Neural cell (in vitro differentiated cells): ENCODE measurements at regions not wholly inside any gene's neighbourhood (a gene's known extent, or its start where the extent isn't known, plus 50 kb on each side); places are given as distances from the start of the nearest gene placed in this dataset.

Experiments used
- H2AFZ ChIP-seq: fragments of 200-600, 300-800 bp; sonication (generic), shearing (Covaris generic); 2 replicates; pipeline ENCODE4 v1.6.0; 2014; ENCODE audit warnings: low read depth, mild to moderate bottlenecking, antibody characterized with exemption, low read length, moderate library complexity
- H3F3A ChIP-seq: fragments of 200-600 bp; shearing (Covaris generic); 2 replicates; pipeline ENCODE4 v1.6.1; 2016; ENCODE audit warnings: mild to moderate bottlenecking, moderate library complexity, mixed read lengths, antibody characterized with exemption, low read length; ENCODE audit not compliant: insufficient read depth, poor library complexity, severe bottlenecking
- H3K27ac ChIP-seq: fragments of 200-600, 300-800 bp; sonication (generic), shearing (Covaris generic); 2 replicates; pipeline ENCODE4 v1.5.1; 2014; ENCODE audit warnings: mild to moderate bottlenecking, low read length, moderate library complexity
- H3K27me3 ChIP-seq: fragments of 300-800, 200-600 bp; sonication (generic), shearing (Covaris generic); 2 replicates; pipeline ENCODE4 v1.6.0; 2014; ENCODE audit warnings: mild to moderate bottlenecking, low read depth, low read length, moderate library complexity; ENCODE audit not compliant: insufficient read depth
- H3K36me3 ChIP-seq: fragments of 300-800, 200-600 bp; sonication (generic), shearing (Covaris generic); 2 replicates; pipeline ENCODE4 v1.5.1; 2014; ENCODE audit warnings: mild to moderate bottlenecking, antibody characterized with exemption, low read length, moderate library complexity; ENCODE audit not compliant: insufficient read depth
- H3K4me2 ChIP-seq: fragments of 300-800, 200-600 bp; sonication (generic), shearing (Covaris generic); 2 replicates; pipeline ENCODE4 v1.6.0; 2014; ENCODE audit warnings: mild to moderate bottlenecking, low read length
- H3K4me3 ChIP-seq: fragments of 300-800, 200-600 bp; sonication (generic), shearing (Covaris generic); 2 replicates; pipeline ENCODE4 v1.5.1; 2014; ENCODE audit warnings: mild to moderate bottlenecking, low read length, moderate library complexity
- H3K79me2 ChIP-seq: fragments of 200-600 bp; shearing (Covaris generic); replicated peaks from 2 replicates; pipeline ENCODE4 v1.6.0; 2014; ENCODE audit warnings: mild to moderate bottlenecking, low read length, moderate library complexity; ENCODE audit not compliant: insufficient read depth
- H3K9ac ChIP-seq: fragments of 300-800, 200-600 bp; sonication (generic), shearing (Covaris generic); 2 replicates; pipeline ENCODE4 v1.6.1; 2016; ENCODE audit warnings: mild to moderate bottlenecking, low read length, mixed read lengths
- H3K9me2 ChIP-seq: fragments of 200-600 bp; shearing (Covaris generic); 2 replicates; pipeline ENCODE4 v1.6.1; 2016; ENCODE audit warnings: mild to moderate bottlenecking, low read length, mixed read lengths; ENCODE audit not compliant: insufficient read depth
- H3K9me3 ChIP-seq: fragments of 200-600, 300-800 bp; sonication (generic), shearing (Covaris generic); 2 replicates; pipeline ENCODE4 v1.6.1; 2016; ENCODE audit warnings: mild to moderate bottlenecking, mixed run types, low read length, moderate library complexity, mixed read lengths
- H4K20me1 ChIP-seq: fragments of 200-600 bp; shearing (Covaris generic); 2 replicates; pipeline ENCODE4 v1.6.1; 2016; ENCODE audit warnings: mild to moderate bottlenecking, mixed run types; ENCODE audit not compliant: insufficient read depth
- EP300 ChIP-seq: fragments of 450-650 bp; conservative IDR thresholded peaks from 2 replicates; pipeline ENCODE4 v1.6.1; 2014; ENCODE audit warnings: antibody characterized with exemption, mild to moderate bottlenecking, moderate library complexity; ENCODE audit not compliant: poor library complexity, severe bottlenecking
- EZH2 ChIP-seq: fragments of 200-600, 300-800 bp; shearing (Covaris generic), sonication (generic); IDR thresholded peaks from 2 replicates; pipeline ENCODE4 v1.6.1; 2014; ENCODE audit warnings: antibody characterized with exemption, low read length, borderline replicate concordance, mild to moderate bottlenecking; ENCODE audit not compliant: insufficient read depth, poor library complexity, severe bottlenecking
- MXI1 ChIP-seq: fragments of 450-650 bp; conservative IDR thresholded peaks from 2 replicates; pipeline ENCODE4 v1.6.1; 2014; ENCODE audit warnings: antibody characterized with exemption, mild to moderate bottlenecking; ENCODE audit not compliant: poor library complexity, severe bottlenecking
- RAD21 ChIP-seq: fragments of 450-650 bp; conservative IDR thresholded peaks from 2 replicates; pipeline ENCODE4 v1.6.1; 2014; ENCODE audit warnings: antibody characterized with exemption, mild to moderate bottlenecking, moderate library complexity
- SMC3 ChIP-seq: fragments of 450-650 bp; conservative IDR thresholded peaks from 2 replicates; pipeline ENCODE4 v1.6.1; 2014; ENCODE audit warnings: antibody characterized with exemption, mild to moderate bottlenecking, moderate library complexity; ENCODE audit not compliant: poor library complexity
- TAF1 ChIP-seq: IDR thresholded peaks from 2 replicates; pipeline ENCODE4 v1.6.1; 2012; ENCODE audit warnings: low read depth
- TF ChIP-seq, protein P1 (sequence below): fragments of 450-650 bp; IDR thresholded peaks from 2 replicates; pipeline ENCODE4 v1.5.1; 2014; ENCODE audit warnings: antibody characterized with exemption, mild to moderate bottlenecking, moderate library complexity; ENCODE audit not compliant: poor library complexity, severe bottlenecking

DNA sequence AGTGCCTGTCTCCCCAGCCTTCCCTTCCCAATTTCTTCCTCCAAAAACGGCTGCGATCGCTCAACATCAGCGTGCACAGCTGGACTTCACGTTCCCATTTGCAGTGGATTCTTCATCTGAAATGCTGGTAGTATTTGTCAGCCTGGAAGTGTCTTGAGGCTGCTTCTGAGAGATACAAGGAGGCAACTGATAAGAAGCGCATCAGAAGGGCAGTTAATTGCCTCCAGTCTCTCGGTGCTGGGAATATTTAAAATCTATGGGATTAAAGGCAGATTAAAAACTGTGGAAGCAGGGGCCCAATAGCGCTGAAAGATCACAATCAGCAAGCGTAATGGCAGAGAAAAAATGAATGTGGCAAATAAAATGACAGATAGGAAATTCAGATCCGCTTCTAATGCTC lies 450.0 kb downstream of the GATA3 start:
- Histone ChIP-seq H3K4me3 (no peak overlapping the region), H3K4me2 (no peak overlapping the region), H3F3A (no peaks in the 10 kb centered on the region), H3K36me3 (no peaks in the 10 kb centered on the region), H3K27me3 (no peaks in the 10 kb centered on the region), H3K79me2 (no peaks in the 10 kb centered on the region), H2AFZ (no peak overlapping the region), H3K9ac (no peak overlapping the region), H3K27ac (no peak overlapping the region), H3K9me3 (no peaks in the 10 kb centered on the region), H4K20me1 (no peaks in the 10 kb centered on the region), H3K9me2 (no peaks in the 10 kb centered on the region)
- TF ChIP-seq RAD21 = no peak

DNA sequence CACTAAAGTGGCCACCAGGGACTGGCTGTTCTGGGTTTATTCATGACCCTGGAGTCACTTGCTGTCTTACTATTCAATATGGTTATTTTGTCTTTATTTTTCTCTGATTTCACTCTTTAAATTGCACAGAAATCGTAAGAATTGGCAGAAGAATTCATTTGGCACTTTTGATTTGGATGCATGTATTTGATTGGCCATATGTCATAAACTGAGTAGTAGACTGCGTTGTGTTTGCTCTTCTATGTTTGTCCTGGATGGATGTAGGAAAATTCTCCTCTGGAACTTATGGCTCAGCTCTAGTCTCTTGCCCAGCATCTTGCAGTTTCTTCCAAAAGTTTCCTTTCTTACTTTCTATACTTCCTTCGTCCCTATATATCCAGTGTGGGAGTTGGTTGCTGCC lies 452.7 kb downstream of the GATA3 start:
- no peak overlapping the region for H3K4me2 ChIP-seq
- no peaks in the 10 kb centered on the region for H3K27me3 ChIP-seq
- no peaks in the 10 kb centered on the region for H3K79me2 ChIP-seq
- TF ChIP-seq EP300 (no peak), EZH2 (no peak), SMC3 (no peak), TAF1 (no peak), MXI1 (no peak)
- TF ChIP-seq, protein P1, sequence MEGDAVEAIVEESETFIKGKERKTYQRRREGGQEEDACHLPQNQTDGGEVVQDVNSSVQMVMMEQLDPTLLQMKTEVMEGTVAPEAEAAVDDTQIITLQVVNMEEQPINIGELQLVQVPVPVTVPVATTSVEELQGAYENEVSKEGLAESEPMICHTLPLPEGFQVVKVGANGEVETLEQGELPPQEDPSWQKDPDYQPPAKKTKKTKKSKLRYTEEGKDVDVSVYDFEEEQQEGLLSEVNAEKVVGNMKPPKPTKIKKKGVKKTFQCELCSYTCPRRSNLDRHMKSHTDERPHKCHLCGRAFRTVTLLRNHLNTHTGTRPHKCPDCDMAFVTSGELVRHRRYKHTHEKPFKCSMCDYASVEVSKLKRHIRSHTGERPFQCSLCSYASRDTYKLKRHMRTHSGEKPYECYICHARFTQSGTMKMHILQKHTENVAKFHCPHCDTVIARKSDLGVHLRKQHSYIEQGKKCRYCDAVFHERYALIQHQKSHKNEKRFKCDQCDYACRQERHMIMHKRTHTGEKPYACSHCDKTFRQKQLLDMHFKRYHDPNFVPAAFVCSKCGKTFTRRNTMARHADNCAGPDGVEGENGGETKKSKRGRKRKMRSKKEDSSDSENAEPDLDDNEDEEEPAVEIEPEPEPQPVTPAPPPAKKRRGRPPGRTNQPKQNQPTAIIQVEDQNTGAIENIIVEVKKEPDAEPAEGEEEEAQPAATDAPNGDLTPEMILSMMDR = no peak
- no peaks in the 10 kb centered on the region for H3F3A ChIP-seq
- H3K9me2 ChIP-seq = no peaks in the 10 kb centered on the region
- H2AFZ ChIP-seq = no peak overlapping the region
- H3K27ac ChIP-seq = no peak overlapping the region
- no peak overlapping the region for H3K9ac ChIP-seq
- no peaks in the 10 kb centered on the region for H3K36me3 ChIP-seq
- H4K20me1 ChIP-seq = no peaks in the 10 kb centered on the region
- no peaks in the 10 kb centered on the region for H3K9me3 ChIP-seq
- no peak overlapping the region for H3K4me3 ChIP-seq

DNA sequence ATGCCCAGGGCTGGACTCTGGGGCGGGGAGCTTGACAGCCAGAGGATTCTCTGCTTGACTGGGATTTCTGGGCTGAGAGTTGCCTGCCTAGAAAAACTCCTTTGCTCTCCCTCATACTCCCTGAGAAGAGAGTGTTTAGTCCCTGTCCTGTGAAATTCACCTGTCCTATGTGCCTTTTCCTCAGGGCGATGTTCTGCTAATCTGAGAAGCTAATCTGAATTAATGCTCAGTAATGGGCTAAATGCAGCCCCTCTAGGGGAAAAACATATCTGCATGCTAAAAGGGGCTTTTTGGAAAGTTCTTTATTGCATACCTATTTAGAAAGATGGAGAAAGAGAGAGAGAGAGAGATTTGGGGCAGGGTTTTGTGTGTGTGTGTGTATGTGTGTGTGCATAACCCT lies 454.4 kb downstream of the GATA3 start:
- Histone ChIP-seq H4K20me1 (no peaks in the 10 kb centered on the region), H3K9me3 (no peaks in the 10 kb centered on the region), H3K9me2 (no peaks in the 10 kb centered on the region), H3K27ac (no peak overlapping the region), H3K36me3 (no peaks in the 10 kb centered on the region), H3K9ac (no peak overlapping the region), H3K79me2 (no peaks in the 10 kb centered on the region), H3F3A (no peaks in the 10 kb centered on the region), H3K4me2 (no peak overlapping the region), H3K27me3 (no peaks in the 10 kb centered on the region), H2AFZ (no peak overlapping the region), H3K4me3 (no peak overlapping the region)
- no peak for TF ChIP-seq RAD21
- no peak for TF ChIP-seq MXI1
- TF ChIP-seq, protein P1 = no peak
